Esophagus muscularis mucosa (tissue), 4 donors: ENCODE measurements at regions not wholly inside any gene's neighbourhood (a gene's known extent, or its start where the extent isn't known, plus 50 kb on each side); places are given as distances from the start of the nearest gene placed in this dataset.

Experiments used
- DNase-seq: peaks from one replicate; pipeline ENCODE4 v3.0.0-alpha.2; 2017; ENCODE audit errors: extremely low spot score
- H3K27ac ChIP-seq, 4 donors: fragments of 200-600 bp; sonication (generic); replicated peaks in 1 of 4; 1 replicate in 3 of 4; 2 replicates in 1 of 4; pipeline ENCODE4 v1.5.1; 2016 to 2019; ENCODE audit warnings: mild to moderate bottlenecking in 1 of 4
- H3K27me3 ChIP-seq, 4 donors: fragments of 200-600 bp; sonication (generic); one replicate each; pipeline versions ENCODE4 v1.5.1 to v1.6.0; 2016 to 2019
- H3K36me3 ChIP-seq, 4 donors: fragments of 200-600 bp; sonication (generic); one replicate each; pipeline ENCODE4 v1.5.1; 2016 to 2019
- H3K4me1 ChIP-seq, 4 donors: fragments of 200-600 bp; sonication (generic); one replicate each; pipeline ENCODE4 v1.5.1; 2016 to 2019
- H3K4me3 ChIP-seq, 4 donors: fragments of 200-600 bp; sonication (generic); 1 replicate in 2 of 4; 2 replicates in 2 of 4; pipeline ENCODE4 v1.5.1; 2016 to 2019; ENCODE audit warnings: mild to moderate bottlenecking in 4 of 4, moderate library complexity in 1 of 4
- H3K9me3 ChIP-seq, 4 donors: fragments of 200-600 bp; sonication (generic); 1 replicate in 3 of 4; 2 replicates in 1 of 4; pipeline ENCODE4 v1.5.1; 2016 to 2019
- CTCF ChIP-seq, 3 experiments: fragments of 200-600 bp in 2 of 3; fragments of 450-650 bp in 1 of 3; sonication (generic) in 2 of 3; IDR thresholded peaks; one replicate each; pipeline ENCODE4 v1.5.1; 2017 to 2019; ENCODE audit warnings: antibody characterized with exemption in 3 of 3, mild to moderate bottlenecking in 2 of 3, moderate library complexity in 1 of 3
- EP300 ChIP-seq: sonication (generic); formaldehyde crosslinking; IDR thresholded peaks from one replicate; pipeline ENCODE4 v1.6.1; 2017; ENCODE audit warnings: antibody characterized with exemption
- POLR2A ChIP-seq: fragments of 450-650 bp; IDR thresholded peaks from one replicate; pipeline ENCODE4 v1.6.1; 2017; ENCODE audit warnings: antibody characterized with exemption, moderate library complexity, mild to moderate bottlenecking, low read depth
- POLR2AphosphoS5 ChIP-seq, 2 donors: sonication (generic); formaldehyde crosslinking; IDR thresholded peaks; one replicate each; pipeline ENCODE4 v1.6.1; 2017; ENCODE audit warnings: antibody characterized with exemption in 2 of 2
- WGBS: methylation state at CpG from one replicate; pipeline ENCODE4 v1.1.5; 2018; 5-methylcytosine and 5-hydroxymethylcytosine counted together
- intact Hi-C: fragments of 100-400 bp; cut with DNase I; formaldehyde crosslinking; loops from one replicate; pipeline ENCODE4 v1.15.1; 2023

GRCh38 chr22:49676783-49677494, 150.7 kb downstream of the BRD1 start:
- no peak for DNase-seq
- H3K27ac ChIP-seq, result no peak overlapping the region
- intact Hi-C loops, result no loop called here
- H3K27me3 ChIP-seq, result peaks cover 0 to 64% (median 6%) of the 10 kb centered on the region in 4 donors
- TF ChIP-seq EP300 (no peak), POLR2AphosphoS5 (IDR thresholded peaks at IDR 0.05) (no peak), CTCF (IDR thresholded peaks at IDR 0.05) (no peak), POLR2A (no peak)
- H3K36me3 ChIP-seq, result no peaks in the 10 kb centered on the region
- 77% methylated on average over 8 of the region's 9 CpGs for WGBS
- H3K4me3 ChIP-seq, result no peak overlapping the region
- no peaks in the 10 kb centered on the region for H3K9me3 ChIP-seq
- H3K4me1 ChIP-seq, result no peaks in the 10 kb centered on the region

- peaks cover 0 to 3% (median 1%) of the 10 kb centered on the region in 4 donors for H3K4me1 ChIP-seq
- intact Hi-C loops, result no loop called here
- no peak overlapping the region for H3K27ac ChIP-seq
- WGBS, result 65% methylated on average over 5 of the region's 5 CpGs
- DNase-seq, result no peak
- no peaks in the 10 kb centered on the region for H3K36me3 ChIP-seq
- no peaks in the 10 kb centered on the region for H3K9me3 ChIP-seq
- TF ChIP-seq EP300, result no peak
- no peak for TF ChIP-seq POLR2A
- TF ChIP-seq POLR2AphosphoS5 (IDR thresholded peaks at IDR 0.05), result no peak
- TF ChIP-seq CTCF (IDR thresholded peaks at IDR 0.05), result no peak
- H3K4me3 ChIP-seq, result no peak overlapping the region
- peaks cover 0 to 65% (median 12%) of the 10 kb centered on the region in 4 donors for H3K27me3 ChIP-seq
These were observed 151.4 kb downstream of the BRD1 start for GRCh38 chr22:49676230-49676629.

- Histone ChIP-seq H3K27ac (no peak overlapping the region), H3K4me1 (peaks cover 3 to 17% (median 13%) of the 10 kb centered on the region in 4 donors), H3K27me3 (peaks cover 0 to 82% (median 22%) of the 10 kb centered on the region in 4 donors), H3K9me3 (no peaks in the 10 kb centered on the region), H3K4me3 (no peak overlapping the region), H3K36me3 (no peaks in the 10 kb centered on the region)
- WGBS, result 82% methylated on average over 12 of the region's 12 CpGs
- intact Hi-C loops, result no loop called here
- no peak for DNase-seq
- TF ChIP-seq EP300, result no peak
- TF ChIP-seq POLR2AphosphoS5 (IDR thresholded peaks at IDR 0.05), result no peak
- no peak for TF ChIP-seq POLR2A
- TF ChIP-seq CTCF (IDR thresholded peaks at IDR 0.05), result no peak
These were observed 153.1 kb downstream of the BRD1 start for GRCh38 chr22:49674479-49675050.

- TF ChIP-seq POLR2AphosphoS5 (IDR thresholded peaks at IDR 0.05) (no peak), POLR2A (no peak), EP300 (no peak), CTCF (IDR thresholded peaks at IDR 0.05) (no peak)
- Histone ChIP-seq H3K27ac (no peak overlapping the region), H3K27me3 (peaks cover 0 to 89% (median 24%) of the 10 kb centered on the region in 4 donors), H3K4me3 (no peak overlapping the region), H3K9me3 (no peaks in the 10 kb centered on the region), H3K36me3 (no peaks in the 10 kb centered on the region), H3K4me1 (peaks cover 3 to 17% (median 13%) of the 10 kb centered on the region in 4 donors)
- DNase-seq, result no peak
- WGBS, result 38% methylated on average over 14 of the region's 14 CpGs
- intact Hi-C loops, result no loop called here
These were observed 154.6 kb downstream of the BRD1 start for GRCh38 chr22:49673048-49673447.
